Central memory CD4-positive, alpha-beta T cell (primary cell): ENCODE measurements at regions not wholly inside any gene's neighbourhood (a gene's known extent, or its start where the extent isn't known, plus 50 kb on each side); places are given as distances from the start of the nearest gene placed in this dataset.
"Not testable (repeated sequence)": the region's sequence is repeated elsewhere in the genome, so short reads cannot be mapped to it uniquely, and the experiment has no call there.

Experiments
- DNase-seq: peaks from one replicate; pipeline ENCODE4 v3.0.0; 2022

- not testable (repeated sequence) for DNase-seq
These were observed 55.9 kb upstream of the ACSM6 start for GRCh38 chr10:95137990-95138625.

DNA sequence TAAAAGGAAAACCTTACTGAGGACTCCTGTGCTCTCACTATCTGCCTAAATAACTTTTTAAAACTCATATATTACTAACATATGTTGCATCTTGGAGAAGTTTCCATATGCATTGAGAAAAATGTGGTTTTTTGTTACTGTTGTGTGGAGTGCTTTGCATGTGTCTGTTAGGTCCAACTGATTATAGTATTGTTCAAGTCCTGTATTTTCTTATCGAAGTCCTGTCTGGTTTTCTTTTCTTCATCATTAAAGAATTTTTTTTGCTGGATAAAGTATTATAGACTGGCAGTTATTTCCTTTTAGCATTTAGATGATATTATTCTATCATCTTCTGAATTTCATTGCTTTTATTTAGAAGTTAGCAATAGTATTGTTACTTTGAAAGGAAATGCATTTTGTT lies 59.5 kb upstream of the ACSM6 start:
- no peak for DNase-seq

DNA sequence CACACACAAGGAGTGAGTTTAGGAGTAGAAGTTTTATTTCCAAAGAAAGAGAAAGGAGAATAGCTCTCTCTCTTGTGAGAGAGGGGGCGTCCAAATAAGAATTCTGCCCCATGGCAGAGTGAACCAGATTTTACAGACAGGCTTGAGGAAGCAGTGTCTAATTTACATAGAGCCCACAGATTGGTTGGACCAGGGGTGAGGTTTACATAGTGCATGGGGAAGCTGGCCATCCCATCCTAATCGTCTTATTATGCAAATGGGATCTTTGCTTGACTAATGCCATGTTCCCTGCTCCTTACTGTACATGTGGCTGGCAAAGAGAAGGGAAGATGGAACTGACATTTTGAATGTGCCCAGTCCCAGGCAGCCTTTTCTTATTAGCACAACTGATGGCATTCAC lies 60.0 kb upstream of the ACSM6 start:
- no peak for DNase-seq

- DNase-seq: peak; percentile 3
These were observed 60.9 kb upstream of the ACSM6 start for GRCh38 chr10:95133016-95133752.

GRCh38 chr10:95130429-95130828 lies 61.1 kb upstream of the CYP2C8 start:
- not testable (repeated sequence) for DNase-seq

- no peak for DNase-seq
These were observed 56.3 kb upstream of the CYP2C8 start for GRCh38 chr10:95125582-95125981.

GRCh38 chr10:95122736-95123135 lies 53.4 kb upstream of the CYP2C8 start:
- no peak for DNase-seq

GRCh38 chr10:95121904-95122303 lies 52.6 kb upstream of the CYP2C8 start:
- DNase-seq: no peak
